GM12864 (cell line): ENCODE measurements at regions not wholly inside any gene's neighbourhood (a gene's known extent, or its start where the extent isn't known, plus 50 kb on each side); places are given as distances from the start of the nearest gene placed in this dataset.

ENCODE experiments used
- DNase-seq: peaks from one replicate; pipeline ENCODE4 v3.0.0-alpha.2; 2011; ENCODE audit warnings: low read depth
- H3K4me3 ChIP-seq: 2 replicates; pipeline ENCODE4 v1.5.1; 2011; ENCODE audit warnings: mild to moderate bottlenecking, low read depth, low read length, control low read depth
- CTCF ChIP-seq: IDR thresholded peaks from 2 replicates; pipeline ENCODE4 v1.5.1; 2011; ENCODE audit warnings: low read depth, mild to moderate bottlenecking, moderate library complexity, low read length, control low read depth, inconsistent platforms; ENCODE audit errors: missing control alignments

DNA sequence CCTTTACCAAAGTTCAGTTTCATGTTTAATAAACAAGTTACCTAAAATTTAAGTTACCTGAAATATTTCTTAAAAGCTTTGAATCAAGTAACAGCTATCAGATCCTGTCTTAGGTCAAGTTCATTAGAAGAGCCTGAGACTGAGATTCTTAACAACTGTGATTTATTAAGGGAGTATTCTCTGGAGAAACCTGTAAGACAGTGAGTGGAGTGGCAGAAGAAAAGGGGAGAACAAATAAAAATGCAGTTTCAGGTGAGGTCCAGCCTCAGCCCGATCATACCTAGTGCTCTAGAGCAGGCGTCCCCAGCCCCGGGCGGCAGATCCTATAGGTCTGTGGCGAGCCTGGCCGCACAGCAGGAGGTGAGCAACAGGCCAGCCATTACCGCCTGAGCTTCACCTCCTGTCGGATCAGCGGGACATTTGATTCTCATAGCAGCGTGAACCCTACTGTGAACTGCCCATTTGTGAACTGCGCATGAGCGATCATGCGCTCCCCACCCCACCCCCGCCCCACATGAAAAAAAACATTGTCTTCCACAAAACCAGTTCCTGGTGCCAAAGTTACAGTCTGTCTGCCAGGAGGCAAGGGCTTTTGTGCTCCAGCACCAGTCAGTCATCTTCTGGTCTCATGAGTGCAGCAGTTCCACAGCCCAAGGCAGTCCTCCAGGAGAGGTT, 59.2 kb upstream of the ADGRB3 start:
- no peak overlapping the region for H3K4me3 ChIP-seq
- no peak for DNase-seq
- TF ChIP-seq CTCF = no peak

DNA sequence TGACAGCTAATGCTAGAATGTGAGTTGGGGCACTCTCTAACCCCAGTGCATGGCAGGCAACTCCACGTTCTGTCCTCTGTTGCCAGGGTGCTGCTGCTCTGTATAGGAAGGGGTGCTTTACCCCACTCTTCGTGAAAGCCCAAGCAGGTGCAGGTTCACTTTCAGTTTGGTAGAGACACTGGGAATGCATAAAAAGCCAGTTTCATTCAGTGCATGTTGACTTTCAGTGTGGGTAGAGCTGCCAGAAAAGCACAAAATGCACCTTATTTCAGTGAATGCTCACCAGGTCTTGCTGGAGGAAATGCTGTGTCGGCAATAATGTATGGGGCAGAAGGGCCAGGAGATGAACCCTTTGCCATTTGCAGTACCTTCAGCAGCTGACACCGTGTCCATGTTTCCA, 62.1 kb upstream of the ADGRB3 start:
- H3K4me3 ChIP-seq = no peak overlapping the region
- no peak for TF ChIP-seq CTCF

GRCh38 chr6:68572525-68572924, 62.6 kb upstream of the ADGRB3 start:
- peak; percentile 35 for DNase-seq
- peak; percentile 84 for TF ChIP-seq CTCF
- no peak overlapping the region for H3K4me3 ChIP-seq

More for the DNA sequence above, 62.1 kb upstream of the ADGRB3 start:
- DNase-seq = no peak

GRCh38 chr6:68559716-68560115, 75.4 kb upstream of the ADGRB3 start:
- DNase-seq = no peak
- H3K4me3 ChIP-seq = no peak overlapping the region
- no peak for TF ChIP-seq CTCF

DNA sequence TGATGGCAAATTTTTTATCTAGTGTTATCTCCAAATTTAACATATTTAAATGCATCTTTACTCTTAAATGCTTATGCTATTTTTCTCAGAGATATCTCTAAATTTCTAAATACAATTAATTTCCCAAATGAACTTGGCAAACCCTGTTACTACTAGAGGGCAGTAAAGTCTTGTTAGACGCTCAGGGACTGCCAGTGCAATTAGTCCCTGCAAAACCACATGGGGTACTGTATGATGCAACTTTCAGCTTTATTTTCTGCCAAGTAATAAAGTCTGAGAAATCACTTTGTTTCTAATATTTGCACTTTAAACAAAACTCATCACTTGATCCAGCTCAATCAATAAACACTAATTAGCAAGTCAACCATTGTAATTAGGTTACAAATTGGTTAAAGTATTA, 76.0 kb upstream of the ADGRB3 start:
- no peak for TF ChIP-seq CTCF
- H3K4me3 ChIP-seq = no peak overlapping the region
- no peak for DNase-seq

- no peak for DNase-seq
- no peak overlapping the region for H3K4me3 ChIP-seq
- TF ChIP-seq CTCF = no peak
These were observed 88.5 kb upstream of the ADGRB3 start for GRCh38 chr6:68546620-68547019.

DNA sequence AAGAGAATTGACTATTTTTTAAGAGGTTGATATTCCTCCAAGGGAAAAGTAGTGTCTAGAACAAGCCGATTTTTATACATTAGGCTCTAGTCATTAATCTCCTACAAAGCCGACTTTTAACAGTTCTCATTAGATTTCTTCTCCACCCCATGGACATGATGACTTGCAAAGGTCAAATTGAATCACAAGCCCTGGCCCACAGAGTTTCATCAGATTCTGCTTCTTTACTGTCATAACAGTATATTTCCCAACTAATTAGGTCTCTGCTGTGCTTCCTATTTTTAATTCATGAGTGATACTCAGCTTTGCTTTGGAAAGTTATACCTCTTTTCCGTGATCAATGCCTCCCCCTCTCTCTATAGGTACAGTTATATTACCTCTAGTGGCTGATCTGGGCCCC, 90.6 kb upstream of the ADGRB3 start:
- H3K4me3 ChIP-seq = no peak overlapping the region
- no peak for TF ChIP-seq CTCF
- DNase-seq = no peak
